Esophagus squamous epithelium (tissue), 4 donors: ENCODE measurements at regions not wholly inside any gene's neighbourhood (a gene's known extent, or its start where the extent isn't known, plus 50 kb on each side); places are given as distances from the start of the nearest gene placed in this dataset.

ENCODE experiments used
- CTCF ChIP-seq, 6 experiments: fragments of 450-650 bp in 4 of 6; fragments of 200-600 bp in 2 of 6; sonication (generic) in 2 of 6; IDR thresholded peaks; one replicate each; pipeline ENCODE4 v1.5.1; 2016 to 2019; ENCODE audit warnings: antibody characterized with exemption in 6 of 6, mild to moderate bottlenecking in 4 of 6, moderate library complexity in 4 of 6
- POLR2A ChIP-seq, 4 donors: fragments of 450-650 bp; IDR thresholded peaks; one replicate each; pipeline ENCODE4 v1.6.1; 2017; ENCODE audit warnings: antibody characterized with exemption in 4 of 4, mild to moderate bottlenecking in 4 of 4, moderate library complexity in 3 of 4

GRCh38 chr4:126630230-126630629 lies 1002.5 kb upstream of the INTU start:
- TF ChIP-seq CTCF (IDR thresholded peaks at IDR 0.05) (no peak), POLR2A (IDR thresholded peaks at IDR 0.05) (no peak)
